Cardiac muscle cell (in vitro differentiated cells and primary cell): ENCODE measurements at regions not wholly inside any gene's neighbourhood (a gene's known extent, or its start where the extent isn't known, plus 50 kb on each side); places are given as distances from the start of the nearest gene placed in this dataset.

Experiments used
- DNase-seq, 2 donors: peaks; one replicate each; pipeline versions ENCODE4 v3.0.0 to v3.0.0-alpha.2; 2010 to 2017; ENCODE audit warnings: low read depth in 1 of 2, low spot score in 1 of 2
- H3K27ac ChIP-seq: fragments of 200-600 bp; sonication (generic); 2 replicates; pipeline ENCODE4 v1.5.1; 2016
- H3K27me3 ChIP-seq: fragments of 200-600 bp; sonication (generic); 2 replicates; pipeline ENCODE4 v1.6.0; 2016; ENCODE audit warnings: control low read depth
- H3K36me3 ChIP-seq: fragments of 200-600 bp; sonication (generic); 2 replicates; pipeline ENCODE4 v1.5.1; 2016; ENCODE audit warnings: control low read depth
- H3K4me1 ChIP-seq: fragments of 200-600 bp; sonication (generic); 2 replicates; pipeline ENCODE4 v1.8.1; 2017; ENCODE audit warnings: low read depth, mild to moderate bottlenecking, mixed run types
- H3K4me3 ChIP-seq: fragments of 200-600 bp; sonication (generic); 2 replicates; pipeline ENCODE4 v1.5.1; 2016; ENCODE audit warnings: mild to moderate bottlenecking
- H3K9me3 ChIP-seq: fragments of 200-600 bp; sonication (generic); 2 replicates; pipeline ENCODE4 v1.5.1; 2017; ENCODE audit warnings: low read depth, mild to moderate bottlenecking, control low read depth
- CTCF ChIP-seq: IDR thresholded peaks from 2 replicates; pipeline ENCODE4 v1.5.1; 2012; ENCODE audit warnings: low read depth, mild to moderate bottlenecking, low read length

- Histone ChIP-seq H3K4me1 (no peaks in the 10 kb centered on the region), H3K36me3 (no peaks in the 10 kb centered on the region), H3K27me3 (peaks cover 19% of the 10 kb centered on the region), H3K9me3 (no peaks in the 10 kb centered on the region), H3K4me3 (no peak overlapping the region), H3K27ac (no peak overlapping the region)
- DNase-seq, result no peak
- no peak for TF ChIP-seq CTCF
Observed at GRCh38 chr10:100623521-100624230, 87.9 kb downstream of the HIF1AN start.

- Histone ChIP-seq H3K27me3 (peaks cover 19% of the 10 kb centered on the region), H3K4me3 (no peak overlapping the region), H3K9me3 (no peaks in the 10 kb centered on the region), H3K27ac (no peak overlapping the region), H3K36me3 (no peaks in the 10 kb centered on the region), H3K4me1 (no peaks in the 10 kb centered on the region)
- no peak for TF ChIP-seq CTCF
- DNase-seq, result no peak
Observed at GRCh38 chr10:100624298-100624697, 88.6 kb downstream of the HIF1AN start.

GRCh38 chr10:100625816-100626215 lies 90.1 kb downstream of the HIF1AN start:
- Histone ChIP-seq H3K36me3 (no peaks in the 10 kb centered on the region), H3K27me3 (peaks cover 11% of the 10 kb centered on the region), H3K27ac (no peak overlapping the region), H3K4me3 (no peak overlapping the region), H3K4me1 (no peaks in the 10 kb centered on the region), H3K9me3 (no peaks in the 10 kb centered on the region)
- DNase-seq, result no peak
- TF ChIP-seq CTCF, result no peak

- peaks cover 9% of the 10 kb centered on the region for H3K27me3 ChIP-seq
- H3K4me3 ChIP-seq, result no peak overlapping the region
- no peak overlapping the region for H3K27ac ChIP-seq
- no peaks in the 10 kb centered on the region for H3K36me3 ChIP-seq
- no peak for TF ChIP-seq CTCF
- H3K4me1 ChIP-seq, result no peaks in the 10 kb centered on the region
- H3K9me3 ChIP-seq, result no peaks in the 10 kb centered on the region
- no peak for DNase-seq
Observed at GRCh38 chr10:100628061-100628460, 92.3 kb downstream of the HIF1AN start.

- no peaks in the 10 kb centered on the region for H3K36me3 ChIP-seq
- no peak for TF ChIP-seq CTCF
- no peak overlapping the region for H3K27ac ChIP-seq
- no peak for DNase-seq
- no peaks in the 10 kb centered on the region for H3K9me3 ChIP-seq
- H3K27me3 ChIP-seq, result peaks cover 4% of the 10 kb centered on the region
- no peak overlapping the region for H3K4me3 ChIP-seq
- no peaks in the 10 kb centered on the region for H3K4me1 ChIP-seq
Observed at GRCh38 chr10:100631192-100631591, 95.4 kb downstream of the HIF1AN start.
